GM12891 (cell line): ENCODE measurements at regions not wholly inside any gene's neighbourhood (a gene's known extent, or its start where the extent isn't known, plus 50 kb on each side); places are given as distances from the start of the nearest gene placed in this dataset.

Experiments used
- DNase-seq: peaks from one replicate; pipeline ENCODE4 v3.0.0; 2011; ENCODE audit warnings: low spot score; ENCODE audit not compliant: insufficient read length
- FAIRE-seq: peaks from 2 replicates; lab custom pipeline; 2011; peaks lifted over from hg19 to GRCh38; lab: Jason Lieb, UNC
- PAX5 ChIP-seq: IDR thresholded peaks from 2 replicates; pipeline ENCODE4 v1.6.1; 2011; ENCODE audit warnings: low read length, moderate library complexity, mild to moderate bottlenecking; ENCODE audit not compliant: insufficient read depth, severe bottlenecking
- POLR2A ChIP-seq: IDR thresholded peaks from 2 replicates; pipeline ENCODE4 v1.6.1; 2011; ENCODE audit warnings: low read depth, low read length, control low read depth
- POLR2AphosphoS5 ChIP-seq: IDR thresholded peaks from 2 replicates; pipeline ENCODE4 v1.6.1; 2011; ENCODE audit warnings: low read depth, low read length, control low read depth
- POU2F2 ChIP-seq: IDR thresholded peaks from 2 replicates; pipeline ENCODE4 v1.6.1; 2011; ENCODE audit warnings: low read depth, mild to moderate bottlenecking, control low read depth, low read length, moderate library complexity
- SPI1 ChIP-seq: IDR thresholded peaks from 2 replicates; pipeline ENCODE4 v1.6.1; 2011; ENCODE audit warnings: low read depth, low read length, control low read depth
- TAF1 ChIP-seq: IDR thresholded peaks from 2 replicates; pipeline ENCODE4 v1.6.1; 2011; ENCODE audit warnings: low read depth, low read length, control low read depth

DNA sequence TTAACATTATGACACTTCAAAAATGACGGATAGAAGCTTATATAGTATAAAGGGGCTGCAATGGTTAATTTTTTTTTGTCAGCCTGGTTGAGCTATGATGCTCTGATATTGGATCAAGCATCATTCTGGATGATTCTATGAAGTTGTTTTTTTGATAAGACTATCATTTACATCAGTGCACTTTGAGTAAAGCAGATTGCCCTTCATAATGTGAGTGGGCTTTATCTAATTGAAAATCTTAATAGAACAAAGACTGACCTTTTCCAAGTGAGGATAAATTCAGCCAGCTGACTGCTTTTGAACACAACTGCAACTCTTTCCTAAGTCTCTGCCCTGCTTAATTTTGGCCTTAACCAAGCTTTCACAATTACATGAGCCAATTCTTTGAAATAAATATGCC lies 1476.2 kb downstream of the NCAM2 start:
- TF ChIP-seq POLR2A (no peak), POLR2AphosphoS5 (no peak), PAX5 (no peak), TAF1 (no peak), SPI1 (no peak), POU2F2 (no peak)
- FAIRE-seq (no peak), DNase-seq (no peak)

DNA sequence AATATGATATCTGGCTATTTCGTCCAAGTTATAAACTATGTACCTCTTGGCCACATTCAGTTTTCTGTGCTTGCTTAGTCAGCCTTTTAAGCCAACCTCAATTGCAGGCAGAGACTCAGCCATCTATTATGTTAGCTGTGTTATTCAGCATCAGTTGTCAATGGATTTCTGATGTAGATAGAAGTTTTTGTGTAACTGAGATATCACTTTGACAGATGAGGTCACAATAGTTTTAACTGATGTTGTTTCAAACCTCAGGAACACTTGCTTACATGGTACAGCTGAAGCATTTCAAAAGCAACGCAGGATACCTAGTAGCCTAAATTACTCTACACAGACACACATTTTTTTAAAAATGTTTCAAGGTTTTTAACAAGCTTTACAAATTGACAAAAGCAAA lies 1478.0 kb downstream of the NCAM2 start:
- FAIRE-seq (no peak), DNase-seq (no peak)
- TF ChIP-seq POLR2A: no peak
- no peak for TF ChIP-seq SPI1
- no peak for TF ChIP-seq POU2F2
- no peak for TF ChIP-seq PAX5
- TF ChIP-seq TAF1: no peak
- TF ChIP-seq POLR2AphosphoS5: no peak

DNA sequence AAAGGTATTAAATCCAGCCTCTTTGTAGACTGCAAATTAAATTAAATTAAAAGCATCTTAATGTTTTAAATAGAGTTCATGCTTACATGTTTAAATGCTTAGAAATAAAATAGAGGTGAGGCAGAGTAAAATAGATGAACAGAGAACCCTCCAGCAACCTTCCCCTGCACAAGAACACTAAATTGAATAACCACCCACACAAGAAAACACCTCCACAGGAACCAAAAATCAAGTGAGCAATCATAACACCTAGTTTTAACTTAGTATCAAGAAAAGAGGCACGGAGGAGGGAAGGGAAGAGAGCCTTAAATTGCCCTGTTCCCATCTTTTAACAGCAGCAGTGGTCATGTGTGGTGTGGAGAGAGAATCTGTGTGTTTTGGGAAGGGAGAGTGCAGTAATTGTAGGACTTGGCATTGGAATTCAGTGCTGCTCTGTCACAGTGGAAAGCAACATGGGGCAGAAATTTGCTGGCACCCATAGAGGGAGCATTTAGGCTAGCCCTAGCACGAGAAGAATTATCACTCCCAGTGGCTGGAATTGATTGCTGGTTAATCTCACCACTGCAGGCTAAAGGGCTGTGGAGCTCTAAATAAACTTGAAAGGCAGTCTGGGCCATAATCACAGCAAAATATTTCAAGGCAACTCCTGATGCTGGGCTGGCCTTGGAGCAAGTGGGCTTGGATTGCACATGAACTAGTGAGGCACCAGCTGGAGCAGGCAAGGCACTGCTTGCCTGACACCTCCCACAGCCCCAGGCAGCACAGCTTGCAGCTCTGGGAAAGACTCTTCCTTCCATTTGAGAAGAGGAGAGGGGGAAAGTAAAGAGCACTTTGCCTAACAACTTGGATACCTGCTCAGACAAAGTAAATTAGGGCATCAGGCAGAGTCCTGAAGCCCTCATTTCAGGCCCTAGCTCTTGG lies 1478.8 kb downstream of the NCAM2 start:
- no peak for FAIRE-seq
- TF ChIP-seq POLR2AphosphoS5 (no peak), SPI1 (no peak)
- no peak for DNase-seq

DNA sequence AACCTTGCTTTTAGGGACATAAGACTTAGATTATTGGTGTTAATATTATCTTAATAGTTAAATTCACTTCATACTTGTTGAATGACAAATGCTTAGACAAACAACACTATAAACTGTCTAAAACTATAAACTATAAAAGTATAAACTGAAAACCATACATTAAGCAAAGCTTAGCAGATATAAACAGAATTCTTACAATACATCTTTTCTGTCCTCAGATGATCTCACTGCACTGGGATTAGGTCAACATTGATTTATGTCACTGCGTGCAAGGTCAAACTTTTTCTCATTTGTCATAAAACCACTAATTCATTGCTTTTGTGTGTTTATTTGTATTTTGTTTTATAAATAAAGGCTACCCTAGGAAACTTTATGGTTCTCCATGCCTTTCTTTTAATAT lies 1491.8 kb downstream of the NCAM2 start:
- FAIRE-seq: no peak
- no peak for DNase-seq
- TF ChIP-seq TAF1 (no peak), POLR2AphosphoS5 (no peak), POLR2A (no peak), SPI1 (no peak), PAX5 (no peak), POU2F2 (no peak)

DNA sequence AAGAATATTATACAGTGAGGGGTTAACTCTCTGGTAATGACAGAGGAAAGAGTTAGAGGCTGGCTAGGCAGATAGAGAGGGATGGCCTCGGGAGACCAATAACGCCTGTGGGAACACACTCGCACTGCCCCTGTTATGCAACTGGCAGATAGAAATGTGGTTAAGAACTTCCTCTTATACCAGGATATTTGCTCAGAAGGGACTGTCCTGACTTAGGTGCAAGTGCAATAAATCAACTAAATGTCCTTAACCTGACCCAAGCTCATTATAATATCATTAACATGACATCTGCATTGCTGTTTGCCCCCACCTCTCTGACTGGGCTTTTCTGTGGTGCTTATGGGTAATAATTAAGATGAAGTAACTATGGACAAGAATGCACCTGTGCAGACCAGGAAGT lies 1518.0 kb downstream of the NCAM2 start:
- FAIRE-seq: no peak
- no peak for DNase-seq
- TF ChIP-seq PAX5 (no peak), TAF1 (no peak), POLR2A (no peak), POU2F2 (no peak), SPI1 (no peak), POLR2AphosphoS5 (no peak)

DNA sequence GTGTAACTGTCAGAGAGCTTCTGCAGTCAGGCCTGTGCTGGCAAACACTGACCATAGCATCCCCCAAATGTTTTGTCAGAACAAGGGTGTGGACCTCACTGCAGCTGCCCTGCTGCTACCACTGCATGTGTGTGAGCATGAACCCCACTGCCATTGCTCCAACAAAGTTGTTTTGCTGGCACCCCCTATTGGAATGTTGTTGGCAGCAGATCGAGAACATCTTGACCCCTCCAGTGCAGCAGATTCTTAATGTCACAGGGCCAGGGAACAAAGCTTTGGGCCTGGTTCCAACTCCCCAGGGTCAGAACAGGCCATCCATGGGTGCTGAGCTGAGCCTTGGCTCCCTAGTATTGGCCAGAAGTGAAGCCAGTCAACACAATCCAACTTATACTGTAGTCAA lies 1537.4 kb downstream of the NCAM2 start:
- TF ChIP-seq POLR2AphosphoS5 (no peak), POU2F2 (no peak), SPI1 (no peak), POLR2A (no peak), TAF1 (no peak), PAX5 (no peak)
- no peak for DNase-seq
- no peak for FAIRE-seq

DNA sequence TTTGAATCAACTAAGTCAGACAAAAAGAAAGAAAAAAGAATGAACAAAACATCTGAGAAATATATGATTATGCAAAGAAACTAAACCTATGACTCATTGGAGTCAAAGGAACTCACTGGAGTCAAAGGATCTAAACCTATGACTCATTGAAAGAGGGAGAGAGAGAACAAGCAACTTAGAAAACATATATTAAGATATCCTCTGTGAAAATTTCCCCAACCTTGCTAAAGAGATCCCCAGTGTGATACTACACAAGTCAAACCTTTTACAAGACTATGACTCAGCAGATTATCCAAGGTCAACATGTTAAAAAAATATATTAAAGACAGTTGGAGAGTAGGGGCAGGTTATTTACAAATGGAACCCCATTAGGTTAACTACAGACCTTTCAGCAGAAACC lies 1538.3 kb downstream of the NCAM2 start:
- TF ChIP-seq TAF1 (no peak), POLR2A (no peak), PAX5 (no peak), POU2F2 (no peak), SPI1 (no peak), POLR2AphosphoS5 (no peak)
- FAIRE-seq (no peak), DNase-seq (no peak)

DNA sequence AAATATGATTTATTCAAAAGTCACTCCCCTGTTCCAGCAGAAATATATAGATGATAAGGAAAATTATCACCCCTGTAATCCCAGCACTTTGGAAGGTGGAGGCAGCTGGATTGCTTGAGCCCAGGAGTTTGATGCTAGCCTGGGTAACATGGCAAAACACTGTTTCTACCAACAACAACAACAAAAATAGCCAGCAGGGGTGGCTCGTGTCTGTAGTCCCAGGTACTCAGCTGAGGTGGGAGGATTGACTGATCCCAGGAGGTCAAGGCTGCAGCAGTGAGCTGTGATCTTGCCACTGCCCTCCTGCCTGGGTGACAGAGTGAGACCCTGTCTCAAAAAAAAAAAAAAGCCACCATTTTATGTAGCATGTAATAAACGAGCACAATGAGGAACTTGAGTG lies 1546.5 kb downstream of the NCAM2 start:
- no peak for TF ChIP-seq TAF1
- TF ChIP-seq SPI1: no peak
- no peak for TF ChIP-seq POLR2AphosphoS5
- no peak for TF ChIP-seq POLR2A
- no peak for TF ChIP-seq PAX5
- TF ChIP-seq POU2F2: no peak
- FAIRE-seq (no peak), DNase-seq (no peak)

DNA sequence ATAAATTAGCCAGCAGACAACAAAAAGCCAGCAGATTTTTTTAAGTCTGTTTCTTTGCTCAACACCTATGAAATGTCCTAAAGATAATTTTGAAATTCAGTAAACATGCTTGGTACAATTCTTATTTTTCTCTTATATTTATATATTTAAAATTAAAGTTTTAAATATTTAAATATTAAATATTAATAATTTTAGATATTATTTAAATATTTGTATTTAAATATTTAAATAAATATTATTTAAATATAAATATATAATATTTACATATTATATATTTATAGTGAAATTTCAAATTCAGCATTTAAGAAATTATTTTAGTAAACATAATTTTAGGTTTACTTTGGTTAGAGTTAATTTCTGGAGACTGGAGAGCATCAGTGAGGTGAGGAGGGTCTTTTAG lies 1554.2 kb downstream of the NCAM2 start:
- FAIRE-seq (no peak), DNase-seq (no peak)
- no peak for TF ChIP-seq POU2F2
- TF ChIP-seq POLR2AphosphoS5: no peak
- no peak for TF ChIP-seq SPI1
- TF ChIP-seq POLR2A: no peak
- TF ChIP-seq PAX5: no peak
- TF ChIP-seq TAF1: no peak

DNA sequence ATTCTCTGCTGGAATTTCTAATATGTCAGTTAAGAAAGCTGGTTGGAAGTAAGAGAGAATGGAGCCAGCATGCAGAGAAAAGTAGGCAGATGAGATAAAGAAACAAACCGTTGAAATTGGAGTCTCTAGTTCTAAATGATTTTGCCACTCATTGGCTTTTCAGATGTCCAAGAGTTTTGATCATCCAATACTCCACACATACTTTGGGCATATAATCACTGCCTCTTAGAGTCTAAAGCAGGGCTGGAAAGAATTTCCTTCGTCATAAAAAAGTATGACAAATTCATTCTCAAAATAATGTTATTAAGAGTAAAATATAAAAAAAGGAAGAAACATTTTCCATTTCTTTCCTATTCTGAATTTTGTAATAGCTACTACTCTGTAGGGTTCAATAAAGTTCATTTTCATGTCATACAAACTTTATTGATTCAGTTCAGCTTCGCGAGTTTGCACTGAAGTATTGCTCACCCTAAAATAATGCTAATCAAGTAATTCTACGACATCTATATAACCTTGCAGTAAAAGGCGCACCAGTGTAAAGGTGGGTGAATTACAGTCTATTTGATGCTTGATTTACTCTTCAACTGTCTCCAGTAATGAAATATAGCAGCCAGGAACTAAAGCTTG lies 1556.6 kb downstream of the NCAM2 start:
- no peak for TF ChIP-seq TAF1
- TF ChIP-seq POLR2AphosphoS5: no peak
- FAIRE-seq: no peak
- DNase-seq: no peak
